Neuronal stem cell (in vitro differentiated cells): ENCODE measurements at regions not wholly inside any gene's neighbourhood (a gene's known extent, or its start where the extent isn't known, plus 50 kb on each side); places are given as distances from the start of the nearest gene placed in this dataset.

Experiments used
- DNase-seq: peaks from one replicate; pipeline ENCODE4 v3.0.0-alpha.2; 2013; ENCODE audit warnings: low spot score
- H2AFZ ChIP-seq: one replicate; pipeline ENCODE4 v1.6.1; 2013; ENCODE audit warnings: mild to moderate bottlenecking, low read length, inconsistent platforms
- H2AK5ac ChIP-seq: 2 replicates; pipeline ENCODE4 v1.6.1; 2013; ENCODE audit warnings: low read depth, mild to moderate bottlenecking, inconsistent platforms, low read length, moderate library complexity, mixed read lengths
- H2BK120ac ChIP-seq: 2 replicates; pipeline ENCODE4 v1.6.1; 2013; ENCODE audit warnings: low read depth, mild to moderate bottlenecking, inconsistent platforms, low read length, moderate library complexity, mixed read lengths
- H2BK12ac ChIP-seq: one replicate; pipeline ENCODE4 v1.6.1; 2013; ENCODE audit warnings: low read length, inconsistent platforms
- H2BK15ac ChIP-seq: 2 replicates; pipeline ENCODE4 v1.6.1; 2013; ENCODE audit warnings: mild to moderate bottlenecking, low read length, inconsistent platforms, mixed read lengths
- H2BK5ac ChIP-seq: one replicate; pipeline ENCODE4 v1.6.1; 2013; ENCODE audit warnings: inconsistent platforms, mild to moderate bottlenecking, low read length, moderate library complexity
- H3K14ac ChIP-seq: one replicate; pipeline ENCODE4 v1.6.1; 2013; ENCODE audit warnings: low read length, inconsistent platforms
- H3K18ac ChIP-seq: 2 replicates; pipeline ENCODE4 v1.6.1; 2013; ENCODE audit warnings: low read length, inconsistent platforms
- H3K23ac ChIP-seq: 2 replicates; pipeline ENCODE4 v1.6.1; 2013; ENCODE audit warnings: low read depth, mild to moderate bottlenecking, mixed read lengths, low read length, inconsistent platforms; ENCODE audit not compliant: poor library complexity
- H3K27ac ChIP-seq: replicated peaks from 3 replicates; pipeline ENCODE4 v1.5.1; 2013; ENCODE audit warnings: low read length, inconsistent platforms
- H3K27me3 ChIP-seq, 3 experiments: 2 replicates each; pipeline ENCODE4 v1.6.1; 2013; ENCODE audit warnings: low read length in 3 of 3, mild to moderate bottlenecking in 2 of 3, inconsistent platforms in 1 of 3, low read depth in 1 of 3, mixed read lengths in 1 of 3, moderate library complexity in 1 of 3; ENCODE audit not compliant: control insufficient read depth in 3 of 3, insufficient read depth in 3 of 3
- H3K36me3 ChIP-seq, 2 donors: replicated peaks in 1 of 2; 2 replicates each; pipeline ENCODE4 v1.6.1; 2013; ENCODE audit warnings: low read length in 2 of 2; ENCODE audit not compliant: control insufficient read depth in 2 of 2, insufficient read depth in 2 of 2
- H3K4ac ChIP-seq: 2 replicates; pipeline ENCODE4 v1.6.1; 2013; ENCODE audit warnings: inconsistent platforms, mild to moderate bottlenecking, low read length, moderate library complexity
- H3K4me1 ChIP-seq, 2 donors: 1 replicate in 1 of 2; 2 replicates in 1 of 2; pipeline ENCODE4 v1.6.1; 2013; ENCODE audit warnings: low read length in 2 of 2, low read depth in 1 of 2; ENCODE audit not compliant: control insufficient read depth in 2 of 2, insufficient read depth in 1 of 2
- H3K4me2 ChIP-seq: one replicate; pipeline ENCODE4 v1.6.1; 2013; ENCODE audit warnings: mild to moderate bottlenecking, low read length, inconsistent platforms; ENCODE audit not compliant: insufficient read depth, poor library complexity, severe bottlenecking
- H3K4me3 ChIP-seq, 2 donors: 2 replicates each; pipeline ENCODE4 v1.5.1; 2013; ENCODE audit warnings: low read length in 2 of 2, mild to moderate bottlenecking in 2 of 2, inconsistent platforms in 1 of 2, moderate library complexity in 1 of 2
- H3K79me1 ChIP-seq: one replicate; pipeline ENCODE4 v1.6.1; 2013; ENCODE audit warnings: low read depth, mild to moderate bottlenecking, inconsistent platforms, low read length, moderate library complexity
- H3K9ac ChIP-seq: one replicate; pipeline ENCODE4 v1.6.1; 2013; ENCODE audit warnings: mild to moderate bottlenecking, low read depth, low read length, inconsistent platforms; ENCODE audit not compliant: poor library complexity
- H3K9me3 ChIP-seq, 2 donors: replicated peaks in 1 of 2; 2 replicates each; pipeline versions ENCODE3 to v1.6.1; 2013; ENCODE audit warnings: low read length in 2 of 2, mild to moderate bottlenecking in 2 of 2, inconsistent platforms in 1 of 2, low read depth in 1 of 2, mixed read lengths in 1 of 2, moderate library complexity in 1 of 2; ENCODE audit not compliant: control insufficient read depth in 2 of 2, insufficient read depth in 1 of 2
- H4K8ac ChIP-seq: one replicate; pipeline ENCODE4 v1.6.1; 2013; ENCODE audit warnings: low read depth, mild to moderate bottlenecking, inconsistent platforms, low read length, moderate library complexity
- H4K91ac ChIP-seq: one replicate; pipeline ENCODE4 v1.6.1; 2013; ENCODE audit warnings: low read length, low read depth, mild to moderate bottlenecking, inconsistent platforms; ENCODE audit not compliant: poor library complexity
- WGBS, 2 donors: extraction: QIAGEN DNeasy Blood & Tissue Kit; methylation state at CpG; one replicate each; pipeline ENCODE4 v1.1.7; 2013; ENCODE audit warnings: missing lambda C conversion rate in 2 of 2, mixed read lengths in 1 of 2; ENCODE audit not compliant: insufficient read length in 2 of 2, insufficient replicate concordance in 1 of 2; ENCODE audit errors: extremely low coverage in 2 of 2; 5-methylcytosine and 5-hydroxymethylcytosine counted together

GRCh38 chr20:43255877-43256276 is 66.2 kb upstream of the PTPRT start:
- WGBS, 2 donors: no CpG with 5 or more reads among the region's 7 CpGs
- Histone ChIP-seq H3K4me2 (no peak overlapping the region), H3K18ac (no peak overlapping the region), H2BK12ac (no peak overlapping the region), H3K27me3 (peaks cover 0 to 2% (median 0%) of the 10 kb centered on the region in 3 experiments), H2AFZ (no peak overlapping the region), H3K9me3 (no peaks in the 10 kb centered on the region), H3K79me1 (no peaks in the 10 kb centered on the region), H2BK120ac (no peak overlapping the region), H4K91ac (no peak overlapping the region), H4K8ac (no peak overlapping the region), H2BK15ac (no peak overlapping the region), H3K23ac (no peak overlapping the region), H3K4ac (no peak overlapping the region), H3K27ac (no peak overlapping the region), H3K9ac (no peak overlapping the region), H3K14ac (no peak overlapping the region), H3K4me3 (no peak overlapping the region), H3K4me1 (no peaks in the 10 kb centered on the region), H2BK5ac (no peak overlapping the region), H3K36me3 (no peaks in the 10 kb centered on the region), H2AK5ac (no peak overlapping the region)
- no peak for DNase-seq

- WGBS, 2 donors: no CpG with 5 or more reads among the region's 4 CpGs
- no peak overlapping the region for H3K14ac ChIP-seq
Measured at GRCh38 chr20:43252761-43253160, 63.1 kb upstream of the PTPRT start.

GRCh38 chr20:43248341-43248740 is 58.6 kb upstream of the PTPRT start:
- no peak overlapping the region for H3K27ac ChIP-seq
- H3K23ac ChIP-seq: no peak overlapping the region
- H2AFZ ChIP-seq: no peak overlapping the region
- no peaks in the 10 kb centered on the region for H3K27me3 ChIP-seq
- H4K8ac ChIP-seq: no peak overlapping the region
- no peaks in the 10 kb centered on the region for H3K4me1 ChIP-seq
- no peaks in the 10 kb centered on the region for H3K9me3 ChIP-seq
- DNase-seq: no peak
- no peak overlapping the region for H2BK120ac ChIP-seq
- H3K18ac ChIP-seq: no peak overlapping the region
- H3K14ac ChIP-seq: no peak overlapping the region
- H3K4me2 ChIP-seq: no peak overlapping the region
- no peak overlapping the region for H2AK5ac ChIP-seq
- no peaks in the 10 kb centered on the region for H3K79me1 ChIP-seq
- no peaks in the 10 kb centered on the region for H3K36me3 ChIP-seq
- no peak overlapping the region for H2BK15ac ChIP-seq
- H3K4ac ChIP-seq: no peak overlapping the region
- WGBS, 2 donors: no CpG with 5 or more reads among the region's 2 CpGs
- no peak overlapping the region for H3K4me3 ChIP-seq
- no peak overlapping the region for H2BK12ac ChIP-seq
- no peak overlapping the region for H4K91ac ChIP-seq
- no peak overlapping the region for H2BK5ac ChIP-seq
- no peak overlapping the region for H3K9ac ChIP-seq

More at GRCh38 chr20:43252761-43253160, 63.1 kb upstream of the PTPRT start:
- Histone ChIP-seq H3K4me1 (no peaks in the 10 kb centered on the region), H2BK12ac (no peak overlapping the region), H4K91ac (no peak overlapping the region), H2AK5ac (no peak overlapping the region), H3K4me2 (no peak overlapping the region), H2AFZ (no peak overlapping the region), H3K4ac (no peak overlapping the region), H3K27me3 (peaks cover 0 to 2% (median 0%) of the 10 kb centered on the region in 3 experiments), H3K4me3 (no peak overlapping the region), H2BK5ac (no peak overlapping the region), H3K27ac (no peak overlapping the region), H3K9me3 (no peaks in the 10 kb centered on the region), H3K18ac (no peak overlapping the region), H4K8ac (no peak overlapping the region), H2BK15ac (no peak overlapping the region), H3K9ac (no peak overlapping the region), H3K79me1 (no peaks in the 10 kb centered on the region), H3K36me3 (no peaks in the 10 kb centered on the region), H3K23ac (no peak overlapping the region), H2BK120ac (no peak overlapping the region)
- DNase-seq: no peak

GRCh38 chr20:43247361-43247760 is 57.7 kb upstream of the PTPRT start:
- Histone ChIP-seq H3K14ac (no peak overlapping the region), H2BK12ac (no peak overlapping the region), H3K9ac (no peak overlapping the region), H3K36me3 (no peaks in the 10 kb centered on the region), H3K4ac (no peak overlapping the region), H3K27me3 (no peaks in the 10 kb centered on the region), H3K4me1 (no peaks in the 10 kb centered on the region), H4K8ac (no peak overlapping the region), H4K91ac (no peak overlapping the region), H2BK120ac (no peak overlapping the region), H2AFZ (no peak overlapping the region), H3K18ac (no peak overlapping the region), H3K79me1 (no peaks in the 10 kb centered on the region), H2AK5ac (no peak overlapping the region), H3K27ac (no peak overlapping the region), H2BK15ac (no peak overlapping the region), H3K4me2 (no peak overlapping the region), H2BK5ac (no peak overlapping the region), H3K23ac (no peak overlapping the region), H3K4me3 (no peak overlapping the region), H3K9me3 (no peaks in the 10 kb centered on the region)
- no peak for DNase-seq
- WGBS, 2 donors: no CpG with 5 or more reads among the region's 3 CpGs
